ENCODE measurements at regions not wholly inside any gene's neighbourhood (a gene's known extent, or its start where the extent isn't known, plus 50 kb on each side); places are given as distances from the start of the nearest gene placed in this dataset.
"Not testable (repeated sequence)": the region's sequence is repeated elsewhere in the genome, so short reads cannot be mapped to it uniquely, and the experiment has no call there.

GRCh38 chr1:83493633-83494032 lies 505.3 kb downstream of the TTLL7 start:
- H3K36me3 Mint-ChIP-seq (ENCODE audit: unreplicated experiment), result no peaks in the 10 kb centered on the region
- H3K4me1 Mint-ChIP-seq (ENCODE audit: unreplicated experiment), result no peaks in the 10 kb centered on the region
- no peak for TF ChIP-seq CTCF (IDR thresholded peaks at IDR 0.05)
- H3K27ac Mint-ChIP-seq (ENCODE audit: unreplicated experiment), result no peak overlapping the region
- no peak for DNase-seq (ENCODE audit: extremely low spot score, unreplicated experiment)
- no peaks in the 10 kb centered on the region for H3K9me3 Mint-ChIP-seq (ENCODE audit: unreplicated experiment)
- H3K4me3 Mint-ChIP-seq (ENCODE audit: unreplicated experiment), result no peak overlapping the region
- H3K27me3 Mint-ChIP-seq (ENCODE audit: unreplicated experiment), result no peaks in the 10 kb centered on the region

- Mint-ChIP-seq H3K27ac (ENCODE audit: unreplicated experiment) (no peak overlapping the region), H3K4me1 (ENCODE audit: unreplicated experiment) (no peaks in the 10 kb centered on the region), H3K36me3 (ENCODE audit: unreplicated experiment) (no peaks in the 10 kb centered on the region), H3K27me3 (ENCODE audit: unreplicated experiment) (no peaks in the 10 kb centered on the region), H3K4me3 (ENCODE audit: unreplicated experiment) (no peak overlapping the region), H3K9me3 (ENCODE audit: unreplicated experiment) (no peaks in the 10 kb centered on the region)
- no peak for TF ChIP-seq CTCF (IDR thresholded peaks at IDR 0.05)
- DNase-seq (ENCODE audit: extremely low spot score, unreplicated experiment), result no peak
Measured at GRCh38 chr1:83491930-83492329, 507.0 kb downstream of the TTLL7 start.

GRCh38 chr1:83490988-83491387 lies 507.9 kb downstream of the TTLL7 start:
- Mint-ChIP-seq H3K27ac (ENCODE audit: unreplicated experiment) (no peak overlapping the region), H3K4me1 (ENCODE audit: unreplicated experiment) (no peaks in the 10 kb centered on the region), H3K9me3 (ENCODE audit: unreplicated experiment) (no peaks in the 10 kb centered on the region), H3K36me3 (ENCODE audit: unreplicated experiment) (no peaks in the 10 kb centered on the region), H3K4me3 (ENCODE audit: unreplicated experiment) (no peak overlapping the region), H3K27me3 (ENCODE audit: unreplicated experiment) (no peaks in the 10 kb centered on the region)
- TF ChIP-seq CTCF (IDR thresholded peaks at IDR 0.05), result no peak
- DNase-seq (ENCODE audit: extremely low spot score, unreplicated experiment), result no peak

GRCh38 chr1:83488105-83488504 lies 510.8 kb downstream of the TTLL7 start:
- not testable (repeated sequence) for H3K4me3 Mint-ChIP-seq (ENCODE audit: unreplicated experiment); H3K27me3 Mint-ChIP-seq (ENCODE audit: unreplicated experiment); H3K9me3 Mint-ChIP-seq (ENCODE audit: unreplicated experiment); H3K4me1 Mint-ChIP-seq (ENCODE audit: unreplicated experiment); H3K27ac Mint-ChIP-seq (ENCODE audit: unreplicated experiment); H3K36me3 Mint-ChIP-seq (ENCODE audit: unreplicated experiment); DNase-seq (ENCODE audit: extremely low spot score, unreplicated experiment)

GRCh38 chr1:83487460-83487859 lies 511.5 kb downstream of the TTLL7 start:
- not testable (repeated sequence) for H3K36me3 Mint-ChIP-seq (ENCODE audit: unreplicated experiment); DNase-seq (ENCODE audit: extremely low spot score, unreplicated experiment); H3K9me3 Mint-ChIP-seq (ENCODE audit: unreplicated experiment); H3K27ac Mint-ChIP-seq (ENCODE audit: unreplicated experiment); H3K4me3 Mint-ChIP-seq (ENCODE audit: unreplicated experiment); H3K27me3 Mint-ChIP-seq (ENCODE audit: unreplicated experiment); H3K4me1 Mint-ChIP-seq (ENCODE audit: unreplicated experiment)

GRCh38 chr1:83485314-83486019 lies 513.5 kb downstream of the TTLL7 start:
- not testable (repeated sequence) for H3K9me3 Mint-ChIP-seq (ENCODE audit: unreplicated experiment); H3K36me3 Mint-ChIP-seq (ENCODE audit: unreplicated experiment); H3K4me3 Mint-ChIP-seq (ENCODE audit: unreplicated experiment); H3K4me1 Mint-ChIP-seq (ENCODE audit: unreplicated experiment); H3K27ac Mint-ChIP-seq (ENCODE audit: unreplicated experiment); H3K27me3 Mint-ChIP-seq (ENCODE audit: unreplicated experiment); DNase-seq (ENCODE audit: extremely low spot score, unreplicated experiment)

- not testable (repeated sequence) for DNase-seq (ENCODE audit: extremely low spot score, unreplicated experiment); H3K4me1 Mint-ChIP-seq (ENCODE audit: unreplicated experiment); H3K27ac Mint-ChIP-seq (ENCODE audit: unreplicated experiment); H3K4me3 Mint-ChIP-seq (ENCODE audit: unreplicated experiment); H3K27me3 Mint-ChIP-seq (ENCODE audit: unreplicated experiment); H3K36me3 Mint-ChIP-seq (ENCODE audit: unreplicated experiment); H3K9me3 Mint-ChIP-seq (ENCODE audit: unreplicated experiment)
Measured at GRCh38 chr1:83481284-83481683, 517.6 kb downstream of the TTLL7 start.

GRCh38 chr1:83479591-83480239 lies 519.2 kb downstream of the TTLL7 start:
- not testable (repeated sequence) for H3K9me3 Mint-ChIP-seq (ENCODE audit: unreplicated experiment); DNase-seq (ENCODE audit: extremely low spot score, unreplicated experiment); H3K27me3 Mint-ChIP-seq (ENCODE audit: unreplicated experiment); H3K36me3 Mint-ChIP-seq (ENCODE audit: unreplicated experiment); H3K4me3 Mint-ChIP-seq (ENCODE audit: unreplicated experiment); H3K27ac Mint-ChIP-seq (ENCODE audit: unreplicated experiment); H3K4me1 Mint-ChIP-seq (ENCODE audit: unreplicated experiment)

GRCh38 chr1:83478127-83478526 lies 520.8 kb downstream of the TTLL7 start:
- H3K9me3 Mint-ChIP-seq (ENCODE audit: unreplicated experiment); DNase-seq (ENCODE audit: extremely low spot score, unreplicated experiment); H3K4me1 Mint-ChIP-seq (ENCODE audit: unreplicated experiment); H3K4me3 Mint-ChIP-seq (ENCODE audit: unreplicated experiment); H3K27ac Mint-ChIP-seq (ENCODE audit: unreplicated experiment); H3K27me3 Mint-ChIP-seq (ENCODE audit: unreplicated experiment); H3K36me3 Mint-ChIP-seq (ENCODE audit: unreplicated experiment): not testable (repeated sequence)

Data from osteocyte (in vitro differentiated cells).